GM12864 (cell line): ENCODE measurements at regions not wholly inside any gene's neighbourhood (a gene's known extent, or its start where the extent isn't known, plus 50 kb on each side); places are given as distances from the start of the nearest gene placed in this dataset.

Source experiments
- DNase-seq: peaks from one replicate; pipeline ENCODE4 v3.0.0-alpha.2; 2011; ENCODE audit warnings: low read depth
- H3K4me3 ChIP-seq: 2 replicates; pipeline ENCODE4 v1.5.1; 2011; ENCODE audit warnings: mild to moderate bottlenecking, low read depth, low read length, control low read depth
- TF ChIP-seq, protein P1 (sequence below): IDR thresholded peaks from 2 replicates; pipeline ENCODE4 v1.5.1; 2011; ENCODE audit warnings: low read depth, mild to moderate bottlenecking, moderate library complexity, low read length, control low read depth, inconsistent platforms; ENCODE audit errors: missing control alignments

DNA sequence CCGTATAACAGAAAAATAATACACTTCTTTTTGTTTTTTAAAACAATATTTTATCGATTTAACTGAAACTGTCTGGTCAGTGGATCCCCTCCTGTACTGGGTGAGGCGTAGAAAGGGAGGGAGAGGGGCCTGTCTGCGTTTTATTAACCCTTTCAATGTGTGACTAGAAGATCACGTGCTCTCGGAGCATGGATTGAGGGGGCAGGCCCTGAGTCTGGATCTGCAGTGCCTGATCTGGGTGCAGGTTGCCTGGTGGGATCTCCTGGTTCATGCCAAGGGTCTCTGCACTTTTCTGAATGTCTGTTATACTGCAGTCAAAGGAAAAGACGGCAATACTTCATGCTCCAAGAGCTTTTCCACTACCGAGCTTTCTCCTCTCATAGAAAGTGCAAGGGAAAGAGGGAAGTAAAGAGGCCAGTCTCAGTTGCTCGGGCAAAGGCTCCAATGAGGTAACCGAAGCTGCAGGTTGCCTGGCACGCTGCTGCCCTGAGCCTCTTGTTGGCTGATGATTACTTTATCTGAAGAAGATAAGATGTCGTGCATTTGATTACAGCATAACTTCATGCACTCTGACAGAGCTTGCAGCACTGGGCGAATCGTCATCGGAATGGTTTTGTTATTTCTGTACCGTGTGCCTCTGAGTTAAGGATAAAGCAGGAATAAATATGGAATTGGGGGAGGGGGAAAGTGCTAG lies 167.5 kb upstream of the PMEPA1 start:
- TF ChIP-seq, protein P1, sequence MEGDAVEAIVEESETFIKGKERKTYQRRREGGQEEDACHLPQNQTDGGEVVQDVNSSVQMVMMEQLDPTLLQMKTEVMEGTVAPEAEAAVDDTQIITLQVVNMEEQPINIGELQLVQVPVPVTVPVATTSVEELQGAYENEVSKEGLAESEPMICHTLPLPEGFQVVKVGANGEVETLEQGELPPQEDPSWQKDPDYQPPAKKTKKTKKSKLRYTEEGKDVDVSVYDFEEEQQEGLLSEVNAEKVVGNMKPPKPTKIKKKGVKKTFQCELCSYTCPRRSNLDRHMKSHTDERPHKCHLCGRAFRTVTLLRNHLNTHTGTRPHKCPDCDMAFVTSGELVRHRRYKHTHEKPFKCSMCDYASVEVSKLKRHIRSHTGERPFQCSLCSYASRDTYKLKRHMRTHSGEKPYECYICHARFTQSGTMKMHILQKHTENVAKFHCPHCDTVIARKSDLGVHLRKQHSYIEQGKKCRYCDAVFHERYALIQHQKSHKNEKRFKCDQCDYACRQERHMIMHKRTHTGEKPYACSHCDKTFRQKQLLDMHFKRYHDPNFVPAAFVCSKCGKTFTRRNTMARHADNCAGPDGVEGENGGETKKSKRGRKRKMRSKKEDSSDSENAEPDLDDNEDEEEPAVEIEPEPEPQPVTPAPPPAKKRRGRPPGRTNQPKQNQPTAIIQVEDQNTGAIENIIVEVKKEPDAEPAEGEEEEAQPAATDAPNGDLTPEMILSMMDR: no peak
- DNase-seq: no peak

DNA sequence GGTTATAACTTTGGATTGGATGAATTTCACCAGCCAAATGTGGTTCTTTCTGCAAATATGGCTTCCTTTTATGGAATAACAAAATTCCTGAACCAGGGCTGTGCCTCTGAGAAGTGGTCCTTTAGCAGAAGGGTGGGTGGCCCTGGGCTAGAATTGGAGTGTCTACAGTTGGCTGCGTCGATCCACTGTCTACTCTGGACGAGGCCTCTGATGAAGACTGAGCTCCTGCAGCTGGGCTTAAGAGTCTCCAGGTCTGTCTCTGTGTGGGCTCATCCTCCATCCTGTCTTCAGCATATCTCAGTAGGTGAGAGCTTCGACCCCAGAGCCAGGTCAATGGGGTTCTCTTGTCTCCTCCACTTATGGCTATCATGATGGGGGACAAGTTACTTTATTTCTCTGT lies 166.3 kb upstream of the PMEPA1 start:
- no peak for DNase-seq
- H3K4me3 ChIP-seq: no peak overlapping the region
- TF ChIP-seq, protein P1: no peak

More for the DNA sequence above, 167.5 kb upstream of the PMEPA1 start:
- no peak overlapping the region for H3K4me3 ChIP-seq

DNA sequence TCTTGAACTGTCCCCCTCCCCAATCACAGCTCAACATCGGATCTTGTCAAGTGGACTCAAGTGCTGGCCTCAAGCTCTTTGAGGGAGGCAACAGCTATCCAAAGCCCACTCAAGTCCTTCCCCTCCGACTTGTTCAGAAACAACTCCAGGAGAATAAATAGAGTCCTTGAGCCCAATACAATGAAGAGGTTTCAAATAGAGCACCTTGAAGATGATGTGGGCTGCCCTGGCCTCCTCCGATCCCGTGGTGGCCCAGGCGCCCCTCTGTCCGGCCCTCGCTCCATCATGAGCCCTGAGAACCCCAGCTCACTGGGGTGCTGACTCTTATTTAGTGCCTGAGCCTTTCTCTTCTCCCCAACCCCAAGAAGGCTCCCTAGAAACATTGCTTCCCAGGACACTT lies 164.3 kb upstream of the PMEPA1 start:
- no peak for DNase-seq
- no peak overlapping the region for H3K4me3 ChIP-seq
- TF ChIP-seq, protein P1: no peak

DNA sequence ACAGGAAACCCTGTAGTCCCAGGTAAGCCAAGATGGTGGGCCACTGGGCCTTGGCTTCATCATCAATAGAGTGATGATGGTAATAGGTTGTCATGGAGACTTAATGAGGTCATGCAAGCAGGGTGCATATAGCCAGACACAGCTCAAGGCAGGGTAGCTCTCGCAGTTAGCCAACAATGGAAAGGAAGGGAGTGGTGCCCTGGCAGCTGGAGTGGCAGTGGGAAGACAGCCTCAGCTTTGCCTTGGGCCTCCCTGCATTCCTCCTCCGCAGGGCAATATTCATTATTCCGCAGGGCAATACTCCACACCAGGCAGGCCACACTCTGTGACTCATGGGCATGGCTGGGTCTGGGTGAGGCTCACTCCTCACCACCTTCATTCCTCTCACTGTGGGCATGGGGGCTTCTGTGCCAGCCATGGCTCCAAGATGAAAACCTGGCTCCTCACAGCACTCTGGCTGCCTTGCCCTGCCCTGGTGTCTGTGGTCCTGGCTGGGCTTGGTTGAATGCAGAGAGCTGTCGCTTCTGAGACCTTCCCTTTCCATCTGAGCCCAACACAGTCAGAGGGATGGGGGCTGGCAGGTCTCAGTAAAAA lies 163.1 kb upstream of the PMEPA1 start:
- TF ChIP-seq, protein P1: no peak
- DNase-seq: no peak

DNA sequence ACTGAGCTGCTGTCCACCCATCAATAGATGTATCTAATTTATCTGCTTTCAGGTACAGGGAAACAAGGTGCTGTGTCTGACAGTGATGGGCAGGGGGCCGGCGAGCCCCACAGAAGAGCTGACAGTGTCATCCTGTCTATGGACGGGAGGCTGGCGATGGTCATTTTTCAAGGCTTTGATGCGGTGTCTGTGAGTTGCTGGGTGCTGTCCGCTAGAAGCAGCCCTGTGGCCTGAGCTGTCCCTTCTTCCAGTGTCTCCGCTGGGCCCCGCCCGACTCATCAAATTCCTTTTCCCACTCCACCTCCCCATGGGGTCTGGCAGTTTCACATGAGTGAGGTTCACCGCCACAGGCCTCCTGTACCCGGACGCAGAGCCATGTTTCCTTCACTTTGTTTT lies 161.4 kb upstream of the PMEPA1 start:
- TF ChIP-seq, protein P1: no peak
- no peak for DNase-seq
- H3K4me3 ChIP-seq: no peak overlapping the region

More for the DNA sequence above, 163.1 kb upstream of the PMEPA1 start:
- H3K4me3 ChIP-seq: no peak overlapping the region

DNA sequence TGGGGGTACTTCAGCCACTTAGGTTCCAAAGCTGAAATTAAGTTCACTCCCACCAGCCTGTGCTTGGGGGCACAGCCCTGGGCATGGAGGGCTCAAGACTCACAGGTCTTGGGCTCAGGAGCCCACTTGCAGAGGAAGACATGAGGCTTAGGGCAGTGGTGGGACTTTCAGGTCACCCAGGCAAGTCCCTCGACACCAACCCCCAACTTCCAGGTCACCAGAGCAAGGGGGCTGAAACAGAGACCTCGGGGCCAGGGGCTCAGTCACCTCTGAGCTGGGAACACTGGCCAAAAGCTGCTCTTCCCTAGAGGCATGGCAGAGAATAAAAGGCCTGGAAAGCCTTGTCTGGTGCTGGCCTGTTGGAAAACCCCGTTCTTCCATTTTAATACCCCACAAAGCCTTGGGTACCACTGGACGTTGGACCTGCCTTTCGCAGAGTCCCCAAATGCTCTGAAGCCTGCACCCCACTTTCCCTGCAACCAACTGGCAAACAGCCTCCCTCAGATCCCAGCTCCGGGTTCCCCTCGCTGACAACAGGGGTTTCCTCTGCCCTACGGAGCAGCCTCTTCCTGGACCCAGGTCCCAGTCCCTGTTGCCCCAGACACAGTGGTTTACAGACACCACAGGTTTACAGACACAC lies 160.9 kb upstream of the PMEPA1 start:
- no peak overlapping the region for H3K4me3 ChIP-seq
- DNase-seq: no peak
- TF ChIP-seq, protein P1: no peak

DNA sequence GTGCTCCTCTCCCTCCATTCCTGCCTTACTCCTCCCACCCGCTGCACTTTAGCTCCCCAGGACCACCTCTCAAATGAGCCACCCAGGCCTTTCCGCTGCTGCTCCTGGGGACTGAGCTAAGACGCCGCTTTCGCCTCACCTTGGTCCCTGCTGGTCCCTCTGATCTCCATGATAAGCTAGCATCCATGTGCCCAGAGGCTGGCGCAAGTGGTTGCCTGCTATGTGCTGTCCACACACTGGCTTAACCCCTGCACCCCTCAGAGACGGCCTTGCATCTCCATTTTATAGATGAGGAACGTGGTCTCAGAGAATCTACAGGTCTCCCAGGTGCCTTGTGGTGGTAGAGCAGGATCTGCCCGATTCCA lies 160.1 kb upstream of the PMEPA1 start:
- no peak for DNase-seq
- no peak overlapping the region for H3K4me3 ChIP-seq
- TF ChIP-seq, protein P1: no peak
